HG03097 (cell line): ENCODE measurements at regions not wholly inside any gene's neighbourhood (a gene's known extent, or its start where the extent isn't known, plus 50 kb on each side); places are given as distances from the start of the nearest gene placed in this dataset.
A peak's percentile ranks its signal among the peaks of the same experiment; 100 is the strongest.

Source experiments
- ATAC-seq: cut with Tn5 transposase; IDR thresholded peaks from one replicate; pipeline ENCODE4 v1.9.1; 2021; ENCODE audit not compliant: unreplicated experiment, low FRiP score

DNA sequence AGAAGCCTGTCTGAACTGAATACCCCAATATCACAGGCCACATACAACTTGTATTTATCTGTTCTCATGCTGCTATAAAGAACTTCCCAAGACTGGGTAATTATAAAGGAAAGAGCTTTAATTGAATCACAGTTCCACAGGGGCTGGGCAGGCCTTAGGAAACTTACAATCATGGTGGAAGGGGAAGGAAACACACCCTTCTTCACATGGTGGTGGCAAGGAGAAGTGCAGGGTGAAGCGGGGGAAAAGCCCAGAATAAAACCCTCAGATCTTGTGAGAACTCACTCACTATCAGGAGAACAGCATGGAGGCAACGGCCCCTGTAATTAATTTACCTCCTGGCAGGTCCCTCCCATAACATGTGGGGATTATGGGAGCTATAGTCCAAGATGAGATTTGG is 50.3 kb upstream of the FNDC1 start:
- ATAC-seq, result no peak

- ATAC-seq, result no peak
Observed at GRCh38 chr6:159117563-159117962, 51.6 kb upstream of the FNDC1 start.

GRCh38 chr6:159117046-159117445 is 52.2 kb upstream of the FNDC1 start:
- ATAC-seq, result no peak

GRCh38 chr6:159116343-159116742 is 52.9 kb upstream of the FNDC1 start:
- no peak for ATAC-seq

- ATAC-seq, result no peak
Observed at GRCh38 chr6:159114569-159114968, 54.6 kb upstream of the FNDC1 start.

GRCh38 chr6:159113223-159113622 is 56.0 kb upstream of the FNDC1 start:
- no peak for ATAC-seq

GRCh38 chr6:159112714-159113113 is 56.5 kb upstream of the FNDC1 start:
- ATAC-seq, result no peak

- ATAC-seq, result no peak
Observed at GRCh38 chr6:159110748-159111147, 58.5 kb upstream of the FNDC1 start.

- ATAC-seq, result no peak
Observed at GRCh38 chr6:159110013-159110412, 59.2 kb upstream of the FNDC1 start.

GRCh38 chr6:159109391-159109790 is 59.8 kb upstream of the FNDC1 start:
- no peak for ATAC-seq

DNA sequence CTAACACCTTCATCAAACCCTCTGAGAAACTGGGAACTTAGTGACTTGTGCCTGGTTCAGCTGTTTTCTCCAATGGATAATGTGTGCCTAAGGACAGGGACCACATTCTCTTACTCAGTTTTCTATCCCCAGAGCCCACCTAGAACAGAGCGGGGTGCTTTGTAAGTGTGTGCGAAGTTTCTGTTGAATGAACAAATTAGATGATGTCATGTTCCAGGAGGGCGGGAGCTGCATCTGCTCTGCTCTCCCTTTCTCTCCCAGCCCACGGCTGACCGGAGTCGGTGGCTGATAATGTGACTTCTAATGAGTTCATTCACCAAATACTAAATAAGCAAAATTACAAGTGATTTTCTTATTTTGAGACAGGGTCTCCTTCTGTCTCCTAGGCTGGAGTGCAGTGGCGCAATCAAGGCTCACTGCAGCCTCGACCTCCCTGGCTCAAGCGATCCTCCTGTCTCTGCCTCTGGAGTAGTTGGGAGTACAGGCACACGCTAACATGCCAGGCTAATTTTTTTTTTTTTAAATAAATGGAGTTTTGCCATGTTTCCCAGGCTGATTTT is 60.7 kb upstream of the FNDC1 start:
- no peak for ATAC-seq

GRCh38 chr6:159107451-159108260 is 61.5 kb upstream of the FNDC1 start:
- no peak for ATAC-seq

DNA sequence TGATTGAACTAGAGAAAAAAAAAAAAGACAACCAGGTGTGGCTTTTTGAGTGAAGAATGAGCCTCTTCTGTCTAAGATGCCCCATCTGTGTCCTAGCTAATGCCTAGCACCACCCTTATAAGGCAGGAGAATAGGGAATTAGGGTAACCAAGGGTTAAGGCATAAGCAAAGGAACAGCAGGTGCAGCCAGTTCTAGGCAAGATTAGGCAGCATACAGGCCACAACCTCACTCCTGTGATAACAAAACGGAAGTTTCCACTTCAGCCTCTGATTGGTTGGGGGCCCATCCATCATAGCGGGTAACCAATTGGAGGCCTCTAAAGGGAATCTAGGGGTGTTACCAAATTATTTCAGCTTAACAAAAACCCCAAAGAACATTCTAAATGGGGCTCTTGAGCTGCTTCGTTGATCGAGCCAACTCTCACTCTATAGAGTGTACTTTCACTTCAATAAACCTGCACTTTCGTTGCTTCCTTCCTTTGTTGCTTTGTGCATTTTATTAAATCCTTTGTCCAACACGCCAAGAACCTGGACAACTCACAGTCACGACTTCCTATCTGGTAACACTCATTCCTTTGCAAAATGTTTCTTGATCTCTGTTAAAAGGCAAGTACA is 61.9 kb upstream of the TAGAP start:
- no peak for ATAC-seq

- no peak for ATAC-seq
Observed at GRCh38 chr6:159105716-159106115, 60.9 kb upstream of the TAGAP start.

DNA sequence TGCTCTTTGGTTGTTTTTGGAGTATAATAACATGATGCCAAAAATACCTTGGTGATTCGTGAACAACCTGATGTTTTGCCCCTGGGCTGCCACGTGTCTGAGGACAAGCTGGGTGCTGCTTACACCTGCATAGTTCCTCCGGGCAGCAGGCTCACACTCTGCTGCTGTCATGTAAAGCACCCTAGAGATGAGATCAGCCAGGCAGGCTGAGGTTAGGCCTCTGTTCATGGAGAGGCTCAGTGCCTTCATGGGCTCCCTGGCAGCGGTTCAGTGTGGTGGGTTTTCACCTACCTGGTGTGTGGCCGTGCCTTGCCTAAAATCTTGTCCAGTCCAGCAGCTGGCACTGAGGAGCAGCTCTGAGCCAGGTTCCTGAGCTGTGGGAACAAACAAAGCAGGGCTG is 60.1 kb upstream of the TAGAP start:
- no peak for ATAC-seq

GRCh38 chr6:159104163-159104925 is 59.6 kb upstream of the TAGAP start:
- peak; percentile 53 for ATAC-seq

- no peak for ATAC-seq
Observed at GRCh38 chr6:159103396-159104162, 58.8 kb upstream of the TAGAP start.

- ATAC-seq, result no peak
Observed at GRCh38 chr6:159102373-159103160, 57.8 kb upstream of the TAGAP start.

DNA sequence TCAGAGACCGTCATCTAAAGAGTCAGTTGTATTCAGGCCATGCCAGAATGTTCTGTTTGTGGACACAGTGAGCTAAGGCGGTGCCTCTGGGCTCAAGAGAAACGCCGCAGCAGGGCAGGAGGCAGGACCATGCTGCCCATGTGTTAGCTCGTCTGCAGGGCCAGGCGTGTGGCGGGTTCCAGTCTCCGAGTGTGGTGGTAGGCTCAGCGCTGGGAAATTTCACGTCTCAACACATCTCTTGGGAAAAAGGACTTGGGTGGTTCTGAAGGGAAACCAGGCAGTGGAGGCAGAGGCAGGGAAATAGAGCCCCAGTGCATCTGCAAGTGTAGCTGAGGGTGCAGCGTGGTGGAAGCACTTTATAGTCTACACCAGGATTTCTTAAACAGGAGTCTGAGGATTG is 56.9 kb upstream of the TAGAP start:
- no peak for ATAC-seq
